Peyer's patch (tissue), 4 donors: ENCODE measurements at regions not wholly inside any gene's neighbourhood (a gene's known extent, or its start where the extent isn't known, plus 50 kb on each side); places are given as distances from the start of the nearest gene placed in this dataset.

Source experiments
- CTCF ChIP-seq, 6 experiments: fragments of 450-650 bp in 4 of 6; fragments of 200-600 bp in 2 of 6; sonication (generic) in 1 of 6; IDR thresholded peaks; one replicate each; pipeline ENCODE4 v1.5.1; 2017 to 2019; ENCODE audit warnings: antibody characterized with exemption in 6 of 6, mild to moderate bottlenecking in 3 of 6, moderate library complexity in 1 of 6
- POLR2A ChIP-seq, 2 donors: fragments of 450-650 bp; IDR thresholded peaks; one replicate each; pipeline ENCODE4 v1.5.1; 2017; ENCODE audit warnings: antibody characterized with exemption in 2 of 2, mild to moderate bottlenecking in 2 of 2, moderate library complexity in 2 of 2

- TF ChIP-seq POLR2A (IDR thresholded peaks at IDR 0.05), result no peak
- no peak for TF ChIP-seq CTCF (IDR thresholded peaks at IDR 0.05)
Measured at GRCh38 chr5:106658150-106658549, 1012.6 kb downstream of the EFNA5 start.
